Uterus (tissue), 2 donors: ENCODE measurements at regions not wholly inside any gene's neighbourhood (a gene's known extent, or its start where the extent isn't known, plus 50 kb on each side); places are given as distances from the start of the nearest gene placed in this dataset.

Experiments
- CTCF ChIP-seq, 4 experiments: fragments of 200-600 bp in 2 of 4; fragments of 450-650 bp in 2 of 4; sonication (generic) in 2 of 4; IDR thresholded peaks; one replicate each; pipeline ENCODE4 v1.5.1; 2016 to 2019; ENCODE audit warnings: antibody characterized with exemption in 4 of 4, mild to moderate bottlenecking in 2 of 4, moderate library complexity in 1 of 4
- POLR2A ChIP-seq, 2 donors: fragments of 450-650 bp; IDR thresholded peaks; one replicate each; pipeline ENCODE4 v1.6.1; 2016; ENCODE audit warnings: antibody characterized with exemption in 2 of 2, mild to moderate bottlenecking in 1 of 2, moderate library complexity in 1 of 2

GRCh38 chr12:126496201-126496600, 1431.0 kb downstream of the AACS start:
- TF ChIP-seq POLR2A (IDR thresholded peaks at IDR 0.05), result no peak
- TF ChIP-seq CTCF (IDR thresholded peaks at IDR 0.05), result no peak
